MCF 10A (cell line): ENCODE measurements at regions not wholly inside any gene's neighbourhood (a gene's known extent, or its start where the extent isn't known, plus 50 kb on each side); places are given as distances from the start of the nearest gene placed in this dataset.

Experiments
- BruUV-seq: library from RNA; stranded (reverse); fragments of 400-500 nt; replicated peaks from 2 replicates; lab custom pipeline; 2021; lab: Mats Ljungman, UMichigan
- CTCF ChIA-PET: fragments of 300-600 bp; sonication (Branson Sonifier 250); formaldehyde crosslinking; extraction: SDS; loops from one replicate; lab custom pipeline; 2021; ENCODE audit warnings: antibody characterized with exemption, inconsistent platforms; lab: Yijun Ruan, JAX
- POLR2A ChIA-PET: fragments of 300-600, 350-650 bp; sonication (Branson Sonifier 250); formaldehyde crosslinking; extraction: SDS; loops from one replicate; lab custom pipeline; 2020; ENCODE audit warnings: antibody characterized with exemption, inconsistent platforms; lab: Yijun Ruan, JAX
- DNase-seq: peaks from one replicate; pipeline ENCODE4 v3.0.0-alpha.2; 2018; ENCODE audit not compliant: unreplicated experiment
- H3K27ac Mint-ChIP-seq: one replicate; pipeline ENCODE4 v1.8.0; 2022; ENCODE audit warnings: mild to moderate bottlenecking, low read depth, mixed read lengths; ENCODE audit not compliant: unreplicated experiment
- H3K27me3 Mint-ChIP-seq: one replicate; pipeline ENCODE4 v1.8.0; 2022; ENCODE audit warnings: mixed read lengths; ENCODE audit not compliant: insufficient read depth, unreplicated experiment
- H3K36me3 Mint-ChIP-seq: one replicate; pipeline ENCODE4 v1.8.0; 2022; ENCODE audit warnings: mild to moderate bottlenecking, moderate library complexity, mixed read lengths; ENCODE audit not compliant: insufficient read depth, unreplicated experiment
- H3K4me1 Mint-ChIP-seq: one replicate; pipeline ENCODE4 v1.8.0; 2022; ENCODE audit warnings: mixed read lengths; ENCODE audit not compliant: insufficient read depth, unreplicated experiment
- H3K4me3 Mint-ChIP-seq: one replicate; pipeline ENCODE4 v1.8.0; 2022; ENCODE audit warnings: mild to moderate bottlenecking, moderate library complexity, mixed read lengths; ENCODE audit not compliant: unreplicated experiment
- H3K9me3 Mint-ChIP-seq: one replicate; pipeline ENCODE4 v1.8.0; 2022; ENCODE audit warnings: mixed read lengths; ENCODE audit not compliant: unreplicated experiment
- intact Hi-C: fragments of 100-400 bp; cut with micrococcal nuclease; formaldehyde crosslinking; loops from 2 replicates; pipeline ENCODE4 v1.14.1; 2022
- TF ChIP-seq, protein P1 (sequence below): fragments of 200-600 bp; IDR thresholded peaks from one replicate; pipeline ENCODE4 v1.8.0; 2022; ENCODE audit warnings: antibody characterized with exemption, mild to moderate bottlenecking; ENCODE audit not compliant: unreplicated experiment

DNA sequence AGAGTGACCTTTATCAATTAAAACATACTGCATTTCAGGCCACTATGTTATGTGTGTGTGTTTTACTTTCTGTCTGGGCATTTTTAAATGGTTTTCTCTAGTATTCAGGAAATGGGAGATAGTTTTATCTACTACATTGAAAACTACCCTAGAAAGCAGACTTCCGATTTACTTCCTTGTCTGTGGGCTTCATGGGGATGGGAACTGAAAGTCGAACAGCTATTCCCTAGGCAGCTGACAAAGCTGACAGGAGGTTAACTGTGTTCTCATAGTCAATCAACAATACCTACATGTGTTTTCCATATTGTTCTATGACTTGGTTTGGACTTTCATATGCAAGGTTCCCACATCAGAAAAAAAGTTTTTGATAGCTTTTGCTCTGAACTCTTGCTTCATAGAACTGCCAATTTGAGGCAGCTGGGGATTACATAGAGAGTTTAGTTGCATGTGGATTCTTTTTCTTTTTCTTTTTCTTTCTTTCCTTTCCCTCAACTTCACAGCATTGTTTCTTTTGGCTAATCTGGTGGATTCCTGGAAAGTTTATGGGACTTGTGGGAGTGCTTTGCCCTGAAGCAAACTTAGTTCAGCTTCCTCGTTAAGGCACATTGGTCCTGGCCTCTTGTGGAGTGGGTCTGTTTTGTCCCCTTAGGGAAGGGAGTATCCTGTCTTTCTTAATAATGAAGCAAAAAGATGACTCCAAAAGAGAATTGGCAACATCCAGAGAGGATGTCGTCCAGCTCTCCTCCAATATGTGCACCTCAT is 327.1 kb upstream of the GIMD1 start:
- ChIA-PET CTCF (interaction anchor here (0.6 to 0.7 kb wide), 2 partner anchors 109 to 428 kb away, joined by 4 read pairs; no protein-coding TSS in a partner anchor), POLR2A (no interaction called here)
- H3K27ac Mint-ChIP-seq, result no peak overlapping the region
- no peaks in the 10 kb centered on the region for H3K27me3 Mint-ChIP-seq
- H3K36me3 Mint-ChIP-seq, result no peaks in the 10 kb centered on the region
- BruUV-seq, result no TSS peak
- peaks cover 11% of the 10 kb centered on the region for H3K4me1 Mint-ChIP-seq
- intact Hi-C loops, result no loop called here
- H3K4me3 Mint-ChIP-seq, result no peak overlapping the region
- TF ChIP-seq, protein P1, sequence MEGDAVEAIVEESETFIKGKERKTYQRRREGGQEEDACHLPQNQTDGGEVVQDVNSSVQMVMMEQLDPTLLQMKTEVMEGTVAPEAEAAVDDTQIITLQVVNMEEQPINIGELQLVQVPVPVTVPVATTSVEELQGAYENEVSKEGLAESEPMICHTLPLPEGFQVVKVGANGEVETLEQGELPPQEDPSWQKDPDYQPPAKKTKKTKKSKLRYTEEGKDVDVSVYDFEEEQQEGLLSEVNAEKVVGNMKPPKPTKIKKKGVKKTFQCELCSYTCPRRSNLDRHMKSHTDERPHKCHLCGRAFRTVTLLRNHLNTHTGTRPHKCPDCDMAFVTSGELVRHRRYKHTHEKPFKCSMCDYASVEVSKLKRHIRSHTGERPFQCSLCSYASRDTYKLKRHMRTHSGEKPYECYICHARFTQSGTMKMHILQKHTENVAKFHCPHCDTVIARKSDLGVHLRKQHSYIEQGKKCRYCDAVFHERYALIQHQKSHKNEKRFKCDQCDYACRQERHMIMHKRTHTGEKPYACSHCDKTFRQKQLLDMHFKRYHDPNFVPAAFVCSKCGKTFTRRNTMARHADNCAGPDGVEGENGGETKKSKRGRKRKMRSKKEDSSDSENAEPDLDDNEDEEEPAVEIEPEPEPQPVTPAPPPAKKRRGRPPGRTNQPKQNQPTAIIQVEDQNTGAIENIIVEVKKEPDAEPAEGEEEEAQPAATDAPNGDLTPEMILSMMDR, result no peak
- DNase-seq, result no peak
- peaks cover 8% of the 10 kb centered on the region for H3K9me3 Mint-ChIP-seq

DNA sequence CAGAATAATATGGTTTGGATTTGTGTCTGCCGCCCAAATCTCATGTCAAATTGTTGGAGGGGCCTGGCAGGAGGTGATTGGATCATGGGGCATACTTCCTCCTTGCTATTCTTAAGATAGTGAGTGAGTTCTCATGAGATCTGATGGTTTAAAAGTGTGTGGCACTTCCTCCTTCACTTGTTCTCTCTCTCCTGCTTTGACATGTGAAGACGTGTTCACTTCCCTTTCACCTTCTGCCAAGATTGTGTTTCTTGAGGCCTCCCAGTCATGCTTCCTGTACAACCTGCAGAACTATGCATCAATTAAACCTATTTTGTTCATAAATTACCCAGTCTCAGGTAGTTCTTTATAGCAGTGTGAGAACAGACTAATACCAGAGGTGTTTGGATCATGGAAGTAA is 325.7 kb upstream of the GIMD1 start:
- BruUV-seq, result no TSS peak
- Mint-ChIP-seq H3K27ac (peak overlapping the region; percentile 11), H3K4me1 (peaks cover 16% of the 10 kb centered on the region), H3K4me3 (no peak overlapping the region), H3K36me3 (no peaks in the 10 kb centered on the region), H3K9me3 (peaks cover 8% of the 10 kb centered on the region), H3K27me3 (no peaks in the 10 kb centered on the region)
- ChIA-PET POLR2A (no interaction called here), CTCF (interaction anchor here (0.7 kb wide), 1 partner anchor 78 kb away, joined by 3 read pairs; no protein-coding TSS in a partner anchor)
- intact Hi-C loops, result no loop called here
- TF ChIP-seq, protein P1, result no peak
- no peak for DNase-seq

GRCh38 chr4:106691749-106692148 is 323.2 kb upstream of the GIMD1 start:
- peaks cover 8% of the 10 kb centered on the region for H3K9me3 Mint-ChIP-seq
- CTCF ChIA-PET, result no interaction called here
- POLR2A ChIA-PET, result no interaction called here
- H3K36me3 Mint-ChIP-seq, result no peaks in the 10 kb centered on the region
- peaks cover 16% of the 10 kb centered on the region for H3K4me1 Mint-ChIP-seq
- no peaks in the 10 kb centered on the region for H3K27me3 Mint-ChIP-seq
- TF ChIP-seq, protein P1, result no peak
- BruUV-seq, result no TSS peak
- peak; percentile 9 for DNase-seq
- intact Hi-C loops, result no loop called here
- H3K4me3 Mint-ChIP-seq, result no peak overlapping the region
- no peak overlapping the region for H3K27ac Mint-ChIP-seq

DNA sequence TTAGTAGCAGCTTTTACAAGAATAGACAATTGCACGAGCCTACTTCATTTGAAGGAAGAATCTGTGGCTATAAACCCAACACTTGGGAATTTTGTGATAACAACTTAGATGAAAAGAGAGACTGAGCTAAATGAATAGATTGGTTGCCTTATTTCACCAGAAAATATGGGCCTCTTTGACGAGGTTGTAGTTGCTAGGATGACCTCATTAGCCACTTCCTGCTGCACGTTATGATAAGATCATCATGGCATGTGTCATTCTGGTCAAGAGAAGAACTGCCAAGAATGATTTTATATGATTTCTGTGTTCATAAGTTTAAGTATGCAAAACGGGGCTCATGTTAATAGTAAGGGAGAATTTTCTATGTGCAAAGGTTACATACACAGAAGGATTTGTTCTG is 321.9 kb upstream of the GIMD1 start:
- Mint-ChIP-seq H3K27me3 (no peaks in the 10 kb centered on the region), H3K4me3 (no peak overlapping the region), H3K36me3 (no peaks in the 10 kb centered on the region), H3K27ac (no peak overlapping the region), H3K4me1 (peaks cover 16% of the 10 kb centered on the region), H3K9me3 (peaks cover 8% of the 10 kb centered on the region)
- CTCF ChIA-PET, result interaction anchor here (0.6 kb wide), 1 partner anchor 362 kb away, joined by 3 read pairs; no protein-coding TSS in a partner anchor
- intact Hi-C loops, result no loop called here
- POLR2A ChIA-PET, result interaction anchor here (0.6 kb wide), 1 partner anchor 72 kb away, joined by 3 read pairs; no protein-coding TSS in a partner anchor
- BruUV-seq, result no TSS peak
- TF ChIP-seq, protein P1, result no peak
- peak; percentile 9 for DNase-seq
